ENCODE measurements at regions not wholly inside any gene's neighbourhood (a gene's known extent, or its start where the extent isn't known, plus 50 kb on each side); places are given as distances from the start of the nearest gene placed in this dataset.

GRCh38 chr12:13701502-13701901 is 279.9 kb downstream of the GRIN2B start:
- H3K27me3 ChIP-seq (ENCODE audit: insufficient read depth, poor library complexity, severe bottlenecking), result no peaks in the 10 kb centered on the region
- TF ChIP-seq CTCF (IDR thresholded peaks at IDR 0.05; ENCODE audit: insufficient read depth, low read length) (no peak), POLR2AphosphoS5 (IDR thresholded peaks at IDR 0.05; ENCODE audit: low read depth) (no peak), SPI1 (IDR thresholded peaks at IDR 0.05; ENCODE audit: borderline replicate concordance, low read depth) (no peak), REST (IDR thresholded peaks at IDR 0.05; ENCODE audit: insufficient replicate concordance, low read depth) (no peak), GABPA (IDR thresholded peaks at IDR 0.05; ENCODE audit: low read depth) (no peak)
- H3K27ac ChIP-seq (replicated peaks), result no peak overlapping the region
- H3K4me3 ChIP-seq (replicated peaks; ENCODE audit: insufficient read depth, low read length), result no peak overlapping the region
- DNase-seq (ENCODE audit: low read depth in 1 of 2, low spot score in 1 of 2), result no peak

GRCh38 chr12:13697973-13698372 is 283.4 kb downstream of the GRIN2B start:
- H3K4me3 ChIP-seq (replicated peaks; ENCODE audit: insufficient read depth, low read length), result no peak overlapping the region
- no peak for DNase-seq (ENCODE audit: low read depth in 1 of 2, low spot score in 1 of 2)
- H3K27ac ChIP-seq (replicated peaks), result no peak overlapping the region
- H3K27me3 ChIP-seq (ENCODE audit: insufficient read depth, poor library complexity, severe bottlenecking), result no peaks in the 10 kb centered on the region
- no peak for TF ChIP-seq SPI1 (IDR thresholded peaks at IDR 0.05; ENCODE audit: borderline replicate concordance, low read depth)
- TF ChIP-seq CTCF (IDR thresholded peaks at IDR 0.05; ENCODE audit: insufficient read depth, low read length), result no peak
- no peak for TF ChIP-seq POLR2AphosphoS5 (IDR thresholded peaks at IDR 0.05; ENCODE audit: low read depth)
- no peak for TF ChIP-seq GABPA (IDR thresholded peaks at IDR 0.05; ENCODE audit: low read depth)
- no peak for TF ChIP-seq REST (IDR thresholded peaks at IDR 0.05; ENCODE audit: insufficient replicate concordance, low read depth)

- Histone ChIP-seq H3K27me3 (ENCODE audit: insufficient read depth, poor library complexity, severe bottlenecking) (no peaks in the 10 kb centered on the region), H3K27ac (replicated peaks) (no peak overlapping the region), H3K4me3 (replicated peaks; ENCODE audit: insufficient read depth, low read length) (no peak overlapping the region)
- no peak for DNase-seq (ENCODE audit: low read depth in 1 of 2, low spot score in 1 of 2)
- TF ChIP-seq GABPA (IDR thresholded peaks at IDR 0.05; ENCODE audit: low read depth), result no peak
- TF ChIP-seq POLR2AphosphoS5 (IDR thresholded peaks at IDR 0.05; ENCODE audit: low read depth), result no peak
- TF ChIP-seq CTCF (IDR thresholded peaks at IDR 0.05; ENCODE audit: insufficient read depth, low read length), result no peak
- no peak for TF ChIP-seq REST (IDR thresholded peaks at IDR 0.05; ENCODE audit: insufficient replicate concordance, low read depth)
- no peak for TF ChIP-seq SPI1 (IDR thresholded peaks at IDR 0.05; ENCODE audit: borderline replicate concordance, low read depth)
Observed at GRCh38 chr12:13695781-13696180, 285.6 kb downstream of the GRIN2B start.
